ENCODE measurements at regions not wholly inside any gene's neighbourhood (a gene's known extent, or its start where the extent isn't known, plus 50 kb on each side); places are given as distances from the start of the nearest gene placed in this dataset.

- H3K4me3 ChIP-seq (ENCODE audit: low read length), result no peak overlapping the region
- no peaks in the 10 kb centered on the region for H3K9me3 ChIP-seq (ENCODE audit: control insufficient read depth, low read length)
- H3K27ac Mint-ChIP-seq, result no peak overlapping the region
- no peaks in the 10 kb centered on the region for H3K9me3 Mint-ChIP-seq
- no peak for DNase-seq
- no peaks in the 10 kb centered on the region for H3K27me3 ChIP-seq (ENCODE audit: control insufficient read depth, insufficient read depth, low read length, poor library complexity, severe bottlenecking)
- H3K36me3 Mint-ChIP-seq (ENCODE audit: low read depth), result no peaks in the 10 kb centered on the region
- no peak overlapping the region for H3K9ac ChIP-seq (ENCODE audit: extremely low read depth, low read length, poor library complexity, severe bottlenecking)
- H3K27me3 Mint-ChIP-seq (ENCODE audit: insufficient read depth), result no peaks in the 10 kb centered on the region
- H3K4me1 ChIP-seq (ENCODE audit: control insufficient read depth, insufficient read depth, low read length), result no peaks in the 10 kb centered on the region
- H3K4me1 Mint-ChIP-seq, result peaks cover 4% of the 10 kb centered on the region
- 94% methylated on average over 1 of the region's 1 CpG; no CpG with 5 or more reads in 1 of the 2 experiments for WGBS, 2 experiments (ENCODE audit: insufficient coverage in 1 of 2, insufficient read length in 1 of 2)
- no peak overlapping the region for H3K4me3 Mint-ChIP-seq
- TF ChIP-seq CTCF (conservative IDR thresholded peaks at IDR 0.05), result no peak
- H3K27ac ChIP-seq (ENCODE audit: low read depth, low read length), result no peak overlapping the region
- no peaks in the 10 kb centered on the region for H3K36me3 ChIP-seq (ENCODE audit: control insufficient read depth, insufficient read depth, low read length)
Measured at GRCh38 chr18:40420675-40421074, 1534.4 kb upstream of the PIK3C3 start.

GRCh38 chr18:40417501-40417900 lies 1537.5 kb upstream of the PIK3C3 start:
- H3K27me3 ChIP-seq (ENCODE audit: control insufficient read depth, insufficient read depth, low read length, poor library complexity, severe bottlenecking), result no peaks in the 10 kb centered on the region
- H3K4me1 ChIP-seq (ENCODE audit: control insufficient read depth, insufficient read depth, low read length), result no peaks in the 10 kb centered on the region
- H3K9ac ChIP-seq (ENCODE audit: extremely low read depth, low read length, poor library complexity, severe bottlenecking), result no peak overlapping the region
- no peak overlapping the region for H3K4me3 Mint-ChIP-seq
- WGBS, 2 experiments (ENCODE audit: insufficient coverage in 1 of 2, insufficient read length in 1 of 2), result 56 to 90% methylated on average over 1 of the region's 1 CpG
- H3K27ac Mint-ChIP-seq, result no peak overlapping the region
- DNase-seq, result no peak
- no peak overlapping the region for H3K4me3 ChIP-seq (ENCODE audit: low read length)
- no peaks in the 10 kb centered on the region for H3K36me3 Mint-ChIP-seq (ENCODE audit: low read depth)
- H3K36me3 ChIP-seq (ENCODE audit: control insufficient read depth, insufficient read depth, low read length), result no peaks in the 10 kb centered on the region
- no peaks in the 10 kb centered on the region for H3K4me1 Mint-ChIP-seq
- H3K9me3 Mint-ChIP-seq, result no peaks in the 10 kb centered on the region
- no peak overlapping the region for H3K27ac ChIP-seq (ENCODE audit: low read depth, low read length)
- no peak for TF ChIP-seq CTCF (conservative IDR thresholded peaks at IDR 0.05)
- H3K9me3 ChIP-seq (ENCODE audit: control insufficient read depth, low read length), result no peaks in the 10 kb centered on the region
- H3K27me3 Mint-ChIP-seq (ENCODE audit: insufficient read depth), result no peaks in the 10 kb centered on the region

- DNase-seq, result no peak
- H3K9ac ChIP-seq (ENCODE audit: extremely low read depth, low read length, poor library complexity, severe bottlenecking), result no peak overlapping the region
- H3K4me1 ChIP-seq (ENCODE audit: control insufficient read depth, insufficient read depth, low read length), result no peaks in the 10 kb centered on the region
- H3K27me3 ChIP-seq (ENCODE audit: control insufficient read depth, insufficient read depth, low read length, poor library complexity, severe bottlenecking), result no peaks in the 10 kb centered on the region
- no peaks in the 10 kb centered on the region for H3K36me3 Mint-ChIP-seq (ENCODE audit: low read depth)
- H3K9me3 ChIP-seq (ENCODE audit: control insufficient read depth, low read length), result no peaks in the 10 kb centered on the region
- H3K9me3 Mint-ChIP-seq, result no peaks in the 10 kb centered on the region
- WGBS, 2 experiments (ENCODE audit: insufficient coverage in 1 of 2, insufficient read length in 1 of 2), result 74 to 77% methylated on average over 3 of the region's 3 CpGs
- TF ChIP-seq CTCF (conservative IDR thresholded peaks at IDR 0.05), result no peak
- no peaks in the 10 kb centered on the region for H3K4me1 Mint-ChIP-seq
- H3K27ac ChIP-seq (ENCODE audit: low read depth, low read length), result no peak overlapping the region
- no peaks in the 10 kb centered on the region for H3K36me3 ChIP-seq (ENCODE audit: control insufficient read depth, insufficient read depth, low read length)
- H3K27me3 Mint-ChIP-seq (ENCODE audit: insufficient read depth), result no peaks in the 10 kb centered on the region
- no peak overlapping the region for H3K27ac Mint-ChIP-seq
- no peak overlapping the region for H3K4me3 ChIP-seq (ENCODE audit: low read length)
- no peak overlapping the region for H3K4me3 Mint-ChIP-seq
Measured at GRCh38 chr18:40415821-40416220, 1539.2 kb upstream of the PIK3C3 start.

Data from endodermal cell (in vitro differentiated cells).